ENCODE measurements at regions not wholly inside any gene's neighbourhood (a gene's known extent, or its start where the extent isn't known, plus 50 kb on each side); places are given as distances from the start of the nearest gene placed in this dataset.

DNA sequence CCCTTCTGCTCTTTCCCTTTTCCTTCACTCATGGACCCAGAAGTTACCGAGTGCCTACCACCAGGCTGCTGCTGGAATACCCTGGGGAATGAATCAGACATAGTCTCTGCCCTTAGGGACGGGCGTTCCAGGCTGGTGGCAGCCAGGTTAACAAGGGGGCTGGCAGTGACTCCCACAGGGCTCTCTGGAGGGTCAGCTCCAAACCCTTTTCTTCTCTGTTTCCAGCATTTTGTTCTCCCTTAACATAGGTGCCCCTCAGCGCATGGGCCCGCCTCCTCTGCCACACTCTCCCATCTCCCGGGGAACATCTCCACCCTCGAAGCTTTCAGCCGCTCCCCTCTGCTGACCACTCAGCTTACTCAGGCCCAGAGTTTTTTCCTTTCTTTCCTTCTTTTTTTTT lies 62.9 kb upstream of the LRP8 start:
- 78% methylated on average over 5 of the region's 8 CpGs for WGBS (ENCODE audit: insufficient coverage, low lambda C conversion rate)
- Histone ChIP-seq H3K36me3 (ENCODE audit: control insufficient read depth, insufficient read depth, low read length) (no peaks in the 10 kb centered on the region), H3K4me3 (ENCODE audit: low read length) (no peak overlapping the region), H3K27ac (ENCODE audit: low read length) (no peak overlapping the region), H3K27me3 (ENCODE audit: control insufficient read depth, insufficient read depth, low read length) (no peaks in the 10 kb centered on the region), H3K4me1 (ENCODE audit: control insufficient read depth, insufficient read depth, low read length) (no peaks in the 10 kb centered on the region), H3K9me3 (ENCODE audit: control insufficient read depth, low read depth, low read length) (no peaks in the 10 kb centered on the region)
- DNase-seq: no peak

DNA sequence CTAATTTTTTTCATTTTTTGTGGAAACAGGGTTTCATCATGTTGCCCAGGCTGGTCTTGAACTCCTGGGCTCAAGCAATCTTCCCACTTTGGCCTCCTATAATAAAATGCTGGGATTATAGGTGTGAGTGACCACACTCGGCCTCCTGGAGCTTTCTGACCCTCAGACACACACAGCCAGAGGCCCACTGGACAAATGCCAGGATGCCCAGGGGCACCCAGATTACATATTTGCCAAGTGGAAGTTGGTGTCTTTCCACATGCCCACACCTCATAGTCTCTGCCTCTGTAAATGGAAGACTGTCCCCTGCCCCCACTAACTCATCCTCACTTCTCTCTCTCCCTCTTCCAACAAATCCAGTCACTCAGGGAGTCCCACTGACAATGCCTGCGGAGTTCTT lies 63.4 kb upstream of the LRP8 start:
- WGBS (ENCODE audit: insufficient coverage, low lambda C conversion rate): no CpG with 5 or more reads among the region's 2 CpGs
- no peaks in the 10 kb centered on the region for H3K36me3 ChIP-seq (ENCODE audit: control insufficient read depth, insufficient read depth, low read length)
- no peaks in the 10 kb centered on the region for H3K27me3 ChIP-seq (ENCODE audit: control insufficient read depth, insufficient read depth, low read length)

DNA sequence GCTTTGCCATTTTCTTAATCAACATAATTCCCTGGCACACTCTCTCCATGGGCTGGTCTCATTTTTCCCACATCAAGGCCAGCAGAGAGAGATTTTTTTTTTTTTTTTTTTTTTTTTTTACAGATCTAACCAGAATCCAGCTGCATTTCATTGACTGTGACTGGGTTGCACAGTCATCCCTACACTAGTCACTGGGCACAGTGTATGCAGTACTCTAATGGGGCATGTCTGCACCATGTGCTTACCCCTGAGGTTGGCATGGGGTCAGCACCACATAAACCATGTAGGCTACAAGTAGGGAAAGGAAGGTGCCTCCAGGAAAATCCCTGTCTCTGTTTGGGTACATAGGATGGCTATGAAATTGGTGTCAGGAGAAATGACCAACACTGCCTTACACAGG lies 64.1 kb upstream of the LRP8 start:
- Histone ChIP-seq H3K27ac (ENCODE audit: low read length) (no peak overlapping the region), H3K9me3 (ENCODE audit: control insufficient read depth, low read depth, low read length) (no peaks in the 10 kb centered on the region), H3K4me3 (ENCODE audit: low read length) (no peak overlapping the region), H3K4me1 (ENCODE audit: control insufficient read depth, insufficient read depth, low read length) (no peaks in the 10 kb centered on the region), H3K36me3 (ENCODE audit: control insufficient read depth, insufficient read depth, low read length) (no peaks in the 10 kb centered on the region), H3K27me3 (ENCODE audit: control insufficient read depth, insufficient read depth, low read length) (no peaks in the 10 kb centered on the region)
- no peak for DNase-seq

More for the DNA sequence above, 63.4 kb upstream of the LRP8 start:
- no peaks in the 10 kb centered on the region for H3K4me1 ChIP-seq (ENCODE audit: control insufficient read depth, insufficient read depth, low read length)
- H3K9me3 ChIP-seq (ENCODE audit: control insufficient read depth, low read depth, low read length): no peaks in the 10 kb centered on the region
- DNase-seq: no peak
- no peak overlapping the region for H3K4me3 ChIP-seq (ENCODE audit: low read length)
- no peak overlapping the region for H3K27ac ChIP-seq (ENCODE audit: low read length)

DNA sequence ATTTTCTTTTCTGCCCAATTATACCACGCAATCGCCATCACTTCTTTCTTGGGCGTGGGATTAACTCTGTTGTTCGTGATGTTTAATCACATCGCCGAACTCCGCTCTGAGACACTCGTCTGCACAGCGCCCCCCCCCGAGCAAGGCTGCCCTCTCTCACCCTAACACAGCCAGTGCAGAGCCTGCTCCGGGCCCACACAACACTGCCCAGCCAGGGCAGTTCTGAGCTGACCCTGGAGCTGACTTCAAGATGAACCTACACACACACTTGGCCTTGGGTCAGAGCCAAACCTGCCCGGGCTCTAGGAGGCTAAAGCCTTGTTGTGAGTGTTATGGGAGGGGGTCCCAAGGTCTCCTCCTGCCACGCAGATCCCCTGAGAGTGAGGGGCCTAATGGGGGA lies 64.6 kb upstream of the LRP8 start:
- H3K4me3 ChIP-seq (ENCODE audit: low read length): no peak overlapping the region
- H3K36me3 ChIP-seq (ENCODE audit: control insufficient read depth, insufficient read depth, low read length): no peaks in the 10 kb centered on the region
- no peaks in the 10 kb centered on the region for H3K9me3 ChIP-seq (ENCODE audit: control insufficient read depth, low read depth, low read length)
- 100% methylated on average over 1 of the region's 13 CpGs for WGBS (ENCODE audit: insufficient coverage, low lambda C conversion rate)
- no peaks in the 10 kb centered on the region for H3K27me3 ChIP-seq (ENCODE audit: control insufficient read depth, insufficient read depth, low read length)
- DNase-seq: no peak
- H3K27ac ChIP-seq (ENCODE audit: low read length): no peak overlapping the region
- no peaks in the 10 kb centered on the region for H3K4me1 ChIP-seq (ENCODE audit: control insufficient read depth, insufficient read depth, low read length)

DNA sequence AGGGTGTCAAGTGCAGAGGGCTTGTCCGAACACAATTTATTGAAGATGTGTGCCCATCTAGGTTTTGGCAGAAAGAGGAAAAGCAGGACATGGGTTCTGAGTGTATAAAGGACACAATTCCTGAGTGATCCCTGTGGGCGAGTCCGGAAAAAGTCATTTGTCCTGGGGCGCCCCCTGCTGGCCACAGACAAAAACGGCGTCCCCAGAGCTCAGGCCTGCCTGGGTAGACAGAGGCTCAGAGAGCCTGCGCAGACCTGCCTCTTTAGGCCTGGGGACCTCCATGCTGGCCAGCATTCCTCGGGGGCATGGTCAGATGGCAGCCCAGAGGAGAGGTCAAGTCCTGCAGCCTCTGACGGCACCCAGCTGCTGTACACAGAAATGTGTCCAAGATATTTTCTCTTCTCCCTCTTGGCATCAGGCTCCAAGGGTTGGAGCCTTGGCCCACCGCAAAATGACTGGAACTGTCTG lies 65.5 kb upstream of the LRP8 start:
- no peaks in the 10 kb centered on the region for H3K36me3 ChIP-seq (ENCODE audit: control insufficient read depth, insufficient read depth, low read length)
- H3K27me3 ChIP-seq (ENCODE audit: control insufficient read depth, insufficient read depth, low read length): no peaks in the 10 kb centered on the region
- no peak overlapping the region for H3K4me3 ChIP-seq (ENCODE audit: low read length)
- no CpG with 5 or more reads among the region's 10 CpGs for WGBS (ENCODE audit: insufficient coverage, low lambda C conversion rate)
- no peaks in the 10 kb centered on the region for H3K4me1 ChIP-seq (ENCODE audit: control insufficient read depth, insufficient read depth, low read length)
- no peaks in the 10 kb centered on the region for H3K9me3 ChIP-seq (ENCODE audit: control insufficient read depth, low read depth, low read length)
- no peak overlapping the region for H3K27ac ChIP-seq (ENCODE audit: low read length)
- DNase-seq: peak; percentile 37 to 48

DNA sequence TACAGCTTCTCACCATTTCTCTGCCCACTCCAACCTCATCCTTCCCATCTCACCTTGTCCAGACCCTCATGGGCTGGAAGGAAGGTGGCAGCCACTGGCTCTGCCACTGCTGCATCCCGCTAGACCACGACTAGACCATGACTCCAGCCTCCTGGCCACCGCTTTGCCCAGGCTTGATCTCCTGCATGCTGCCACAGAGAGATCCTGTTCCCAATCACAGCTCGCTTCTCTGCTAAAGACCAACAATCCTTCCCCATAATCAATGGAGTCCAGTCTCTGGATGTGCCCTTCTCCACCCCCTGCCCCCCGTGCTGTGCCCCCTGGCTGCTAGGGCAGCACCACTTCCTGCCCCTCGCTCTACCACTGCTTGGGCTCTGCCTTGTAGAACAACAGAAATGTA lies 64.9 kb upstream of the DMRTB1 start:
- Histone ChIP-seq H3K36me3 (ENCODE audit: control insufficient read depth, insufficient read depth, low read length) (no peaks in the 10 kb centered on the region), H3K27me3 (ENCODE audit: control insufficient read depth, insufficient read depth, low read length) (no peaks in the 10 kb centered on the region), H3K4me3 (ENCODE audit: low read length) (no peak overlapping the region), H3K27ac (ENCODE audit: low read length) (no peak overlapping the region), H3K9me3 (ENCODE audit: control insufficient read depth, low read depth, low read length) (no peaks in the 10 kb centered on the region), H3K4me1 (ENCODE audit: control insufficient read depth, insufficient read depth, low read length) (no peaks in the 10 kb centered on the region)
- WGBS (ENCODE audit: insufficient coverage, low lambda C conversion rate): 100% methylated on average over 1 of the region's 6 CpGs
- DNase-seq: no peak

DNA sequence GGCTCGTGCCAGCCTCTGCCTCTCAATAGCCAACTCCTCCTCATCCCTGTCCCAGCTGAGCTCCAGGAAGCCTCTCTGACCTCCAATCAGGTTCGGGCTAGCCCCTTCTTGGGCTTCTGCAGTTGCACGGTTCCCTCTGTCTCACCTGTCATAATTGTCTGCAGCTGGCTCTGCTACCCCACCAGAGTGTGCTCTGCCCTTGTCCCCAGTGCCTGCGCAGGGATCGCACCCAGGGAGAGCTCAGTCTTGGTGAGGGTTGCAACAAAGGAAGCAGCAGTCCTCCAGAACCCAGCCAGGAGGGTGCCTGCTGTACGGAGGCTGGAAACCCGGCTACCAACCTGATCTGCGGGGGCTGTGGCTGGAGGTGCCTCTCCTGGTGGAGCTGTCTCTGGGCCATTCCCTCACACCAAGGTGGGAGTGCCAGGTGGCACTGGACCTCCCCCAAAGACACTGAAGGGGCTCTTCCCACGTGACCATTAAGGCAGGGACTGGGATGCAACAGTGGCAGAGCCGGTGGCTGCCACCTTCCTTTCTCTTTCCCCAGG lies 63.5 kb upstream of the DMRTB1 start:
- no peaks in the 10 kb centered on the region for H3K36me3 ChIP-seq (ENCODE audit: control insufficient read depth, insufficient read depth, low read length)
- DNase-seq: no peak
- WGBS (ENCODE audit: insufficient coverage, low lambda C conversion rate): no CpG with 5 or more reads among the region's 10 CpGs
- H3K27me3 ChIP-seq (ENCODE audit: control insufficient read depth, insufficient read depth, low read length): no peaks in the 10 kb centered on the region
- H3K27ac ChIP-seq (ENCODE audit: low read length): no peak overlapping the region
- no peaks in the 10 kb centered on the region for H3K9me3 ChIP-seq (ENCODE audit: control insufficient read depth, low read depth, low read length)
- H3K4me3 ChIP-seq (ENCODE audit: low read length): no peak overlapping the region
- H3K4me1 ChIP-seq (ENCODE audit: control insufficient read depth, insufficient read depth, low read length): no peaks in the 10 kb centered on the region

DNA sequence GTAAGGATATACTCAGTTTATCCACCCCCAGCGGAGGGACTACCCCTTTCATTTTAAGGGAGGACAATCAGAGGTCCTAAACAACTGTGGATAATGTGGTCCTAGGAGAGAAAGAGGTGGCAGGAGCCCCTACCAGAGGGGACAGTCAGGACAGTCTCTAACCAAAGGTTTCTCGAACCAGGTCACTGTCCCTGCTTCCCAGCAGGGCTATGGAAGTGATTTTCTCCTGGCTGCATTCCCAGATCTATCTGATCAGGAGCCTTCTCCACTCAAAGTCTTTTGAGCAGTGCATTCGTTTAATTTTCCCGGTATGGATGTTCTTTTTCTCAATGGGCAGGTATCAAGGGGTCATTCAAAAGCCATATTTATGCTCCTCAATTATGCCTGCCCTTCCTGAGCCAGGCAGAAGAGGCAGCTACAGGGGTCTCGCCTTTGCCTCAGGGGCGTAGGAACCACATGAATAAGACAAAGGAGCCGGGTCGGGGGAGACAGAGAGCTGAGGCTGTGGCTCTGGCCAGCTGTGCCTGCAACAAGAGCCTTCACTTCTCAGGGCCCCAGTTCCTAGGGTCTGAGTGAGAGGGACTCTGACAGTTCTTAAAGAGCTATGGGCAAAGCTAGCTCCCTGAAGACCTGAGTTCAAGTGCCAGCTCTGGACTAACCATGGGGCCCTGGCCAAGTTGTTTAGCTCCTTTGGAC lies 62.5 kb upstream of the DMRTB1 start:
- DNase-seq: no peak
- Histone ChIP-seq H3K27ac (ENCODE audit: low read length) (no peak overlapping the region), H3K9me3 (ENCODE audit: control insufficient read depth, low read depth, low read length) (no peaks in the 10 kb centered on the region), H3K36me3 (ENCODE audit: control insufficient read depth, insufficient read depth, low read length) (no peaks in the 10 kb centered on the region), H3K27me3 (ENCODE audit: control insufficient read depth, insufficient read depth, low read length) (peaks cover 2% of the 10 kb centered on the region), H3K4me1 (ENCODE audit: control insufficient read depth, insufficient read depth, low read length) (no peaks in the 10 kb centered on the region), H3K4me3 (ENCODE audit: low read length) (no peak overlapping the region)
- WGBS (ENCODE audit: insufficient coverage, low lambda C conversion rate): 100% methylated on average over 2 of the region's 8 CpGs

DNA sequence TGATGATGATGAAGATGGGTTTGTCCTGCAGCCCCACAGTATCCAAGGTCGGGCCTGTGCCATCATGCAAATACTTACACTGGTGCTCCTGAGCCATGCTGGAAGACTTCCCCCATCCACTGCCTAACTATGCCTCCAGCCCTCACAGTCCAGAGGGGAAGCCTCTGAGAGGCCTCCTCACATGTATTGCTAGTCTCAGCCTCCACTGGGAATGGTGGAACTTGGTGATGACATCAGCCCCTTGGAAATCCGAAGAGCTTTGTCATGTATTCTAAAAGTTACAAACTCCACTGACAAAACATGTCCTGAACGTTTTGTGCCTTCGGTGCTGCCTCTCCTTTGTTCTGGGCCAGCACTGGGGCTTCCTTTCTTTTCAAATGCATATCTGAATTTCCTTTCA lies 61.1 kb upstream of the DMRTB1 start:
- Histone ChIP-seq H3K27me3 (ENCODE audit: control insufficient read depth, insufficient read depth, low read length) (peaks cover 2% of the 10 kb centered on the region), H3K4me1 (ENCODE audit: control insufficient read depth, insufficient read depth, low read length) (no peaks in the 10 kb centered on the region), H3K9me3 (ENCODE audit: control insufficient read depth, low read depth, low read length) (peaks cover 3% of the 10 kb centered on the region), H3K4me3 (ENCODE audit: low read length) (no peak overlapping the region), H3K27ac (ENCODE audit: low read length) (no peak overlapping the region), H3K36me3 (ENCODE audit: control insufficient read depth, insufficient read depth, low read length) (no peaks in the 10 kb centered on the region)
- 100% methylated on average over 1 of the region's 4 CpGs for WGBS (ENCODE audit: insufficient coverage, low lambda C conversion rate)
- DNase-seq: no peak

DNA sequence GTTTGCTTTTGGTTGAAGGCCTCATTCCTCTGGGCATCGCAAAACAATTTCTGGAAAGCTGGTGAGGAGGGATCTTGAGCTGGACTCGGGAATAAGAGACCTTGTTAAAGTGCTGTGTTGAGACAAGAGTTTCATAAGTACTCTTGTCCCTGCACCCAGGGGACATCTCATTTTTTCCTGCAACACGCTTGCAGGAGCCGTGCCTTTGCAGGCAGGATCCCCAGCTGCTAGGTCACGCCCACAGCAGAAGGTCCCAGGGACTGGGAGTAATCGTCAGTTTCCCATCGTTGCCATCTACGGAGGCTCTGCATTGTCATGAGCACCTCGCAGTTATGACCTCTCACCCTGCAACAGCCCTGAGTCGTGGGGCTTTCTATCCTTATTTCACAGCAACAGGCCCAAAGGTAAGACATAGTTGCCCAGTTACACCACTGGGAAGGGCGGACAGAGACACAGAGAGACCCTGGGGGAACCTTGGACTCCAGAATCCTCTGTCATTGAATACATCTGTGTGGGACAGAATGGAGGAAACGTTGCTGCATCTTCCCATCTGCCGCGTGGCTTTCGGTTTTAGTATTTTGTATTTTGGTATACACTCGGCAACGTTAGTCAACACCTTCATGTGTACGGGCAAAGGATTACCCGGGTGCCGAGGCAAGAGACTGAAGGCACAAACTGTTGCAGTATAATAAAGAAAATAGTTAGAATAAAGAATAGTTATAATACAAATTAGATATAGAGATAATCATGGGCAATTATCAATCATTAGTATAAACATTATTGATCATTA lies 60.4 kb upstream of the DMRTB1 start:
- no peak overlapping the region for H3K27ac ChIP-seq (ENCODE audit: low read length)

More for the DNA sequence above, 60.4 kb upstream of the DMRTB1 start:
- 95% methylated on average over 3 of the region's 20 CpGs for whole genome bisulfite sequencing (ENCODE audit: insufficient coverage, low lambda C conversion rate)
- no peak for DNase-seq
- Histone ChIP-seq H3K4me3 (ENCODE audit: low read length) (no peak overlapping the region), H3K27me3 (ENCODE audit: control insufficient read depth, insufficient read depth, low read length) (peaks cover 2% of the 10 kb centered on the region), H3K9me3 (ENCODE audit: control insufficient read depth, low read depth, low read length) (peaks cover 3% of the 10 kb centered on the region), H3K36me3 (ENCODE audit: control insufficient read depth, insufficient read depth, low read length) (no peaks in the 10 kb centered on the region), H3K4me1 (ENCODE audit: control insufficient read depth, insufficient read depth, low read length) (no peaks in the 10 kb centered on the region)
